ENCODE measurements at regions not wholly inside any gene's neighbourhood (a gene's known extent, or its start where the extent isn't known, plus 50 kb on each side); places are given as distances from the start of the nearest gene placed in this dataset.
"Not testable (repeated sequence)": the region's sequence is repeated elsewhere in the genome, so short reads cannot be mapped to it uniquely, and the experiment has no call there.

DNA sequence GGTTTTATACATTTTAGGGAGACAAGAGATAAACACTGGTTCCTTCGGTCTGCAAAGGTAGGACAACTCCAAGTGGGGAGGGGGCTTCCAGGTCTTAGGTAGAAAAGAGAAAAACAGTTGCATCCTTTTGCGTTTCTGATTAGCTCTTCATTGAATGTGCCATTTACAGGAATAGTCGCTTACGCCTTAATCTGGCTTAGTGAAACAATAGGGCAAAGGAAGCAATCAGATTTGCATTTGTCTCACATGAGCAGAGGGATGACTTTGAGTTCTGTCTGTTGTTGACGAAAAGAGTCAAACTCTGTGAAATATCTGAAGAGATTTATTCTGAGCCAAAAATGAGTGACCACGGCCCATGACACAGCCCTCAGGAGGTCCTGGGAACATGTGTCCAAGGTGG, 166.0 kb upstream of the ATP10A start:
- POLR2A ChIA-PET: no interaction called here
- no peak overlapping the region for H3K4me3 Mint-ChIP-seq
- CTCF ChIA-PET: no interaction called here
- DNase-seq (no peak), ATAC-seq (no peak)
- H3K9me3 Mint-ChIP-seq (ENCODE audit: low read depth): no peaks in the 10 kb centered on the region
- no peak overlapping the region for H3K27ac Mint-ChIP-seq
- no peaks in the 10 kb centered on the region for H3K4me1 Mint-ChIP-seq
- peaks cover 8% of the 10 kb centered on the region for H3K27me3 Mint-ChIP-seq
- intact Hi-C loops (cut with DNase I, micrococcal nuclease): no loop called here
- no peaks in the 10 kb centered on the region for H3K36me3 Mint-ChIP-seq (ENCODE audit: low read depth)

- no peak for ATAC-seq
- intact Hi-C loops (cut with DNase I, micrococcal nuclease): no loop called here
- CTCF ChIA-PET: no interaction called here
- Mint-ChIP-seq H3K4me1 (no peaks in the 10 kb centered on the region), H3K27me3 (peaks cover 4% of the 10 kb centered on the region), H3K27ac (no peak overlapping the region), H3K9me3 (ENCODE audit: low read depth) (no peaks in the 10 kb centered on the region), H3K36me3 (ENCODE audit: low read depth) (no peaks in the 10 kb centered on the region), H3K4me3 (no peak overlapping the region)
- POLR2A ChIA-PET: no interaction called here
- DNase-seq: no peak
Observed at GRCh38 chr15:26028086-26028740, 165.1 kb upstream of the ATP10A start.

DNA sequence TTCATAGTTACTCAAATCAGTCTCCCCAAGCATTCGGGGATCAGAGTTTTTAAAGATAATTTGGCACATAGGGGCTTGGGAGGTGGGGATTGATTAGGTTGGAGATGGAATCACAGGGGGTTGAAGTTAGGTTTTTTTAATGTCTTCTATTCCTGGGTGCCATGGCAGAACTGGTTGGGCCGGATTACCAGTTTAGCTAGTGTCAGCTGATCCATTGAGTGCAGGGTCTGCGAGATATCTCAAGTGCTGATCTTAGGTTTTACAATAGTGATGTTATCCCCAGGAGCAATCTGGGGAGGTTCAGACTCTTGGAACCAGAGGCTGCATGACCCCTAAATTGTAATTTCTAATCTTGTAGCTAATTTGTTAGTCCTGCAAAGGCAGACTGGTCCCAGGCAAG, 163.5 kb upstream of the ATP10A start:
- intact Hi-C loops (cut with DNase I, micrococcal nuclease); H3K27ac Mint-ChIP-seq; H3K36me3 Mint-ChIP-seq (ENCODE audit: low read depth); H3K4me3 Mint-ChIP-seq; H3K4me1 Mint-ChIP-seq; DNase-seq; POLR2A ChIA-PET; H3K9me3 Mint-ChIP-seq (ENCODE audit: low read depth); ATAC-seq; H3K27me3 Mint-ChIP-seq; CTCF ChIA-PET: not testable (repeated sequence)

- Mint-ChIP-seq H3K4me1 (no peaks in the 10 kb centered on the region), H3K27ac (no peak overlapping the region), H3K9me3 (ENCODE audit: low read depth) (no peaks in the 10 kb centered on the region), H3K36me3 (ENCODE audit: low read depth) (no peaks in the 10 kb centered on the region), H3K4me3 (no peak overlapping the region), H3K27me3 (peaks cover 4% of the 10 kb centered on the region)
- ChIA-PET POLR2A (no interaction called here), CTCF (interaction anchor here (1.0 kb wide), 1 partner anchor 11 kb away, joined by 3 read pairs; no protein-coding TSS in a partner anchor)
- intact Hi-C loops (cut with DNase I, micrococcal nuclease): no loop called here
- ATAC-seq (no peak), DNase-seq (no peak)
Observed at GRCh38 chr15:26024241-26024640, 161.1 kb upstream of the ATP10A start.

GRCh38 chr15:26023691-26024090, 160.6 kb upstream of the ATP10A start:
- intact Hi-C loops (cut with DNase I, micrococcal nuclease): no loop called here
- Mint-ChIP-seq H3K4me3 (no peak overlapping the region), H3K9me3 (ENCODE audit: low read depth) (no peaks in the 10 kb centered on the region), H3K27ac (no peak overlapping the region), H3K4me1 (no peaks in the 10 kb centered on the region), H3K36me3 (ENCODE audit: low read depth) (no peaks in the 10 kb centered on the region), H3K27me3 (peaks cover 3% of the 10 kb centered on the region)
- DNase-seq: no peak
- ChIA-PET CTCF (interaction anchor here (1.0 kb wide), 1 partner anchor 10 kb away, joined by 3 read pairs; no protein-coding TSS in a partner anchor), POLR2A (no interaction called here)
- no peak for ATAC-seq

DNA sequence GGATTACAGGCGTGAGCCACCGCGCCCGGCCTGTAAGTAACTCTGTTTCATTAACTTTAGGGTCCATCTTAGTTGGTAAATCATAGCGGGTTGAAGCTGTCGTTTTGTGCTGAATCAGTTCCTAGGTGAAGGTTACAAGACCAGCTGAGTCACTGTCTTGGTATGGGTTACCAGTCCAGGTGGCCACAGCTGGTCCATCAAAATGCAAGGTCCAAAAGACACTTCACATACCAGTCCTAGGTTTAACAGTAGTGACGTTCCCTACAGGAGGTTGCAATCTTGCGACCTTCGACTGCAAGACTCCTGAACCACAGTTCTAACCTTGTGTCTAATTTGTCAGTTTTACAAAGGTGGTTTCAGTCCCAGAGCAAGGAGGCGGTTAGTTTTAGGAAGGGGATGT, 160.1 kb upstream of the ATP10A start:
- CTCF ChIA-PET: no interaction called here
- H3K27ac Mint-ChIP-seq: no peak overlapping the region
- no peaks in the 10 kb centered on the region for H3K9me3 Mint-ChIP-seq (ENCODE audit: low read depth)
- intact Hi-C loops (cut with DNase I, micrococcal nuclease): no loop called here
- POLR2A ChIA-PET: no interaction called here
- DNase-seq (no peak), ATAC-seq (no peak)
- peaks cover 4% of the 10 kb centered on the region for H3K27me3 Mint-ChIP-seq
- H3K4me1 Mint-ChIP-seq: no peaks in the 10 kb centered on the region
- H3K36me3 Mint-ChIP-seq (ENCODE audit: low read depth): no peaks in the 10 kb centered on the region
- no peak overlapping the region for H3K4me3 Mint-ChIP-seq

DNA sequence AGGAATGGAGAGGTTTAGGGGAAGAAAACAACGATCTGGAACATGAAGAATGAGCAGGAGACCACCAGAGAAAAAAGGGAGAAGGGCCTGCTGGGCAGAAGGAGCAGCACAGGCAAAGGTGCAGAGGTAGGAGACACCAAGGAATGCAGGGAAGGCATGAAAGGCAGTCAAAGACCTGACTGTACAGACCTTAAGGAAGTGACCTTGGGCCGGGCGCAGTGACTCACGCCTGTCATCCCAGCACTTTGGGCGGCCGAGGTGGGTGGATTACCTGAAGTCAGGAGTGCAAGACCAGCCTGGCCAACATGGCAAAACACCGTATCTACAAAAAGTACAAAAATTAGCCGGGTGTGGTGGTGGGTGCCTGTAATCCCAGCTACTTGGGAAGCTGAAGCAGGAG, 157.7 kb upstream of the ATP10A start:
- H3K36me3 Mint-ChIP-seq (ENCODE audit: low read depth): no peaks in the 10 kb centered on the region
- H3K9me3 Mint-ChIP-seq (ENCODE audit: low read depth): no peaks in the 10 kb centered on the region
- peaks cover 11% of the 10 kb centered on the region for H3K27me3 Mint-ChIP-seq
- CTCF ChIA-PET: no interaction called here
- DNase-seq: no peak
- POLR2A ChIA-PET: no interaction called here
- H3K4me1 Mint-ChIP-seq: no peaks in the 10 kb centered on the region
- H3K27ac Mint-ChIP-seq: no peak overlapping the region
- H3K4me3 Mint-ChIP-seq: no peak overlapping the region
- intact Hi-C loops (cut with DNase I, micrococcal nuclease): no loop called here
- no peak for ATAC-seq

- no peak for ATAC-seq
- ChIA-PET POLR2A (no interaction called here), CTCF (no interaction called here)
- intact Hi-C loops (cut with DNase I, micrococcal nuclease): no loop called here
- Mint-ChIP-seq H3K36me3 (ENCODE audit: low read depth) (no peaks in the 10 kb centered on the region), H3K4me3 (no peak overlapping the region), H3K27me3 (peaks cover 17% of the 10 kb centered on the region), H3K9me3 (ENCODE audit: low read depth) (no peaks in the 10 kb centered on the region), H3K4me1 (no peaks in the 10 kb centered on the region), H3K27ac (no peak overlapping the region)
- no peak for DNase-seq
Observed at GRCh38 chr15:26017665-26018064, 154.5 kb upstream of the ATP10A start.

DNA sequence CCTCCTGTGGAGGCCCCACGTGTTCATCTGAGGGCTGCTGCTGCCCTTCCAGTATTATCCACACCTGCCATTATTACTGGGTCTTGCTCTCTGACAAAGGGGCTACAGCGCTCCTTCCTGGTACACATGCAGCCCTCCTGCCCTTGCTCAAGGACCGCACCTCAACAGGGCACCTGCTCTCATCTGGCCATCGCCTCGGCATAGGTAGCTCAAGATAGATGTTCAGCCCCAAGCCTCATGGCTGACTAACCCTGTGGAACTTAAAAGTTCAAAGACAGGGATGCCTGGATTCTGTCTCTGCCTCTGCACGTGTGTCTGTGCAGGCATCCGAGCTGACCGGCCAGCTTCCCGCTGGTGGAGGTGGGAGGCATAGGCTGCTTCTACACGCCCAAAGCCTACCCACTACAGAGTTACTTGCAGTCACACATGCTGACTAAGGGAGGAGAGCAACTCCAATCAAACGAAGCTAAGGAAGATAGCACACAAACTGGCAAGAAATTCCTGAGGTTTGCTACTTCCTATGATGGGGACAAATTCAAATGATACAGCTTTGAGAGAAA, 152.5 kb upstream of the ATP10A start:
- no peak for DNase-seq
- Mint-ChIP-seq H3K4me3 (no peak overlapping the region), H3K9me3 (ENCODE audit: low read depth) (no peaks in the 10 kb centered on the region), H3K4me1 (no peaks in the 10 kb centered on the region), H3K27ac (no peak overlapping the region), H3K36me3 (ENCODE audit: low read depth) (no peaks in the 10 kb centered on the region), H3K27me3 (peaks cover 14% of the 10 kb centered on the region)
- ChIA-PET POLR2A (no interaction called here), CTCF (no interaction called here)
- intact Hi-C loops (cut with DNase I, micrococcal nuclease): no loop called here
- no peak for ATAC-seq

DNA sequence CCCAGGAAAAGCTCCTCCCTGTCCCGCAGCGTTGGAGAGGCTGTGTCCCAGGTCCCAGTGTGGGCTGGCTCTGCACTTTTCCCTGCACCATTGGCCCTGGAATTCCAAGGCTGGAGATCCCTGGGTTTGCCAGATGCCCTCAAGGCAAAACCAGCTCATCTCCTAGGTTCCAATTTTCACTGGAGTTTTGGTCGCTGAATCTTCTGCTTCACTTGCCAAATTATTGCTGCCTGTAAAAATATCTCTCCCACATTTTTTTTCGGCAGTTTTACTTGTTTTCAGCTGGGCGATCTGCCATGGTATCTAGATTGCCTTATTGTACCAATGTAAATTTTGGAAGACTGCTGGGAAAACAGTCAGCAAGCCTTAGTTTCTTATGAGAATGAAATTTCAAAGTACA, 150.9 kb upstream of the ATP10A start:
- CTCF ChIA-PET: interaction anchor here (1.4 kb wide), 1 partner anchor 10 kb away, joined by 3 read pairs; no protein-coding TSS in a partner anchor
- no peaks in the 10 kb centered on the region for H3K4me1 Mint-ChIP-seq

GRCh38 chr15:26011916-26012315, 148.8 kb upstream of the ATP10A start:
- DNase-seq (no peak), ATAC-seq (no peak)
- POLR2A ChIA-PET: no interaction called here
- Mint-ChIP-seq H3K36me3 (ENCODE audit: low read depth) (no peaks in the 10 kb centered on the region), H3K27me3 (peaks cover 6% of the 10 kb centered on the region), H3K27ac (no peak overlapping the region), H3K9me3 (ENCODE audit: low read depth) (no peaks in the 10 kb centered on the region), H3K4me3 (no peak overlapping the region), H3K4me1 (no peaks in the 10 kb centered on the region)
- CTCF ChIA-PET: interaction anchor here (0.6 kb wide), 1 partner anchor 959 kb away, joined by 3 read pairs; no protein-coding TSS in a partner anchor
- intact Hi-C loops (cut with DNase I, micrococcal nuclease): no loop called here

More for the DNA sequence above, 150.9 kb upstream of the ATP10A start:
- Mint-ChIP-seq H3K27me3 (peaks cover 13% of the 10 kb centered on the region), H3K36me3 (ENCODE audit: low read depth) (no peaks in the 10 kb centered on the region), H3K9me3 (ENCODE audit: low read depth) (no peaks in the 10 kb centered on the region), H3K4me3 (no peak overlapping the region), H3K27ac (no peak overlapping the region)
- no peak for DNase-seq
- POLR2A ChIA-PET: no interaction called here
- intact Hi-C loops (cut with DNase I, micrococcal nuclease): no loop called here
- no peak for ATAC-seq

DNA sequence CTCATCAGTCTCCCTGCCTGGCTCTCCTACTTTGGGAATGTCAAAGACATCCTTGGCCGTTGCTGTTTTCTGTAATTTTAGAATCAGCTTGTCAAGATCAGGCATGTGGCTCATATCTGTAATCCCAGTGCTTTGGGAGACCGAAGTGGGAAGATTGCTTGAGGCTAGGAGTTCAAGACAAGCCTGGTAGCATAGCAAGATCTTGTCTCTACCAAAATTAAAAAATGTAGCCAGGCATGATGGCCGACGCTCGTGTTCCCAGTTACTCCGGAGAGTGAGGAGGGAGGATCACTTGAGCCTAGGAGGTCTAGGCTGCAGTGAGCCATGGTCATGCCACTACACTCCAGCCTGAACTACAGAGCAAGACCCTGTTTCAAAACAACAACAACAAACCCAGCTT, 144.0 kb upstream of the ATP10A start:
- no peak overlapping the region for H3K27ac Mint-ChIP-seq
- intact Hi-C loops (cut with DNase I, micrococcal nuclease): no loop called here
- no peak for ATAC-seq

More for the DNA sequence above, 144.0 kb upstream of the ATP10A start:
- ChIA-PET CTCF (no interaction called here), POLR2A (no interaction called here)
- Mint-ChIP-seq H3K36me3 (ENCODE audit: low read depth) (no peaks in the 10 kb centered on the region), H3K4me3 (no peak overlapping the region), H3K4me1 (no peaks in the 10 kb centered on the region), H3K27me3 (peaks cover under 1% of the 10 kb centered on the region), H3K9me3 (ENCODE audit: low read depth) (no peaks in the 10 kb centered on the region)
- no peak for DNase-seq

All from activated CD4-positive, alpha-beta T cell treated with anti-CD3 and anti-CD28 coated beads for 36 hours (primary cell).